Pancreas (tissue), 10 donors: ENCODE measurements at regions not wholly inside any gene's neighbourhood (a gene's known extent, or its start where the extent isn't known, plus 50 kb on each side); places are given as distances from the start of the nearest gene placed in this dataset.

Source experiments
- ATAC-seq, 4 donors: fragments of 200-7000 bp; cut with Tn5 transposase; one replicate each; pipeline versions ENCODE4 v1.8.0 to v1.9.1; 2020; ENCODE audit warnings: mild to moderate bottlenecking in 4 of 4, moderate library complexity in 4 of 4
- DNase-seq, 6 donors: peaks; one replicate each; pipeline ENCODE4 v3.0.0-alpha.2; 2020
- FAIRE-seq: peaks from 2 replicates; lab custom pipeline; 2012; peaks lifted over from hg19 to GRCh38; lab: Jason Lieb, UNC
- H3K27ac ChIP-seq, 4 donors: fragments of 200-600 bp; sonication (generic); 1 replicate in 3 of 4; 2 replicates in 1 of 4; pipeline versions ENCODE4 v1.5.0 to v1.8.0; 2020
- H3K27me3 ChIP-seq, 4 donors: fragments of 200-600 bp; one replicate each; pipeline ENCODE4 v1.8.0; 2021
- H3K36me3 ChIP-seq, 3 donors: fragments of 200-600 bp; sonication (generic) in 1 of 3; one replicate each; pipeline versions ENCODE4 v1.5.0 to v1.8.0; 2020 to 2021
- H3K4me1 ChIP-seq, 3 donors: fragments of 200-600 bp; one replicate each; pipeline ENCODE4 v1.8.0; 2021
- H3K4me3 ChIP-seq, 4 donors: fragments of 200-600 bp; sonication (generic) in 2 of 4; one replicate each; pipeline versions ENCODE4 v1.5.0 to v1.8.0; 2020 to 2021
- H3K9me3 ChIP-seq, 4 donors: fragments of 200-600 bp; one replicate each; pipeline ENCODE4 v1.8.0; 2021
- WGBS, 2 donors: extraction: QIAGEN DNeasy Blood & Tissue Kit; methylation state at CpG; one replicate each; pipeline ENCODE4 v1.1.7; 2013; 5-methylcytosine and 5-hydroxymethylcytosine counted together
- intact Hi-C, 3 donors: fragments of 100-400 bp; cut with DNase I; formaldehyde crosslinking; loops; one replicate each; pipeline versions ENCODE4 v1.11.1 to v1.14.2; 2022
- TF ChIP-seq, protein P1 (sequence below), 4 donors: fragments of 200-600 bp; sonication (generic) in 3 of 4; IDR thresholded peaks; one replicate each; pipeline versions ENCODE4 v1.5.0 to v1.8.0; 2021; ENCODE audit warnings: antibody characterized with exemption in 4 of 4
- donor health status: healthy with polysubstance abuse.
- donor health status: DM: no; HTN: no; CAD: no; lungs with moderate emphysema.
- donor health status: DM: no; HTN: no; CAD: no.
- donor health status: control.
- donor health status: control.
- donor health status: Bipolar disorder and iron deficiency.
- donor health status: DM: yes; HTN: yes; CAD: no.
- donor health status: DM: no; HTN: no; CAD: no.
- donor health status: DM: no; HTN: no; CAD: no.
- donor health status: DM: yes; HTN: yes; CAD: no.

DNA sequence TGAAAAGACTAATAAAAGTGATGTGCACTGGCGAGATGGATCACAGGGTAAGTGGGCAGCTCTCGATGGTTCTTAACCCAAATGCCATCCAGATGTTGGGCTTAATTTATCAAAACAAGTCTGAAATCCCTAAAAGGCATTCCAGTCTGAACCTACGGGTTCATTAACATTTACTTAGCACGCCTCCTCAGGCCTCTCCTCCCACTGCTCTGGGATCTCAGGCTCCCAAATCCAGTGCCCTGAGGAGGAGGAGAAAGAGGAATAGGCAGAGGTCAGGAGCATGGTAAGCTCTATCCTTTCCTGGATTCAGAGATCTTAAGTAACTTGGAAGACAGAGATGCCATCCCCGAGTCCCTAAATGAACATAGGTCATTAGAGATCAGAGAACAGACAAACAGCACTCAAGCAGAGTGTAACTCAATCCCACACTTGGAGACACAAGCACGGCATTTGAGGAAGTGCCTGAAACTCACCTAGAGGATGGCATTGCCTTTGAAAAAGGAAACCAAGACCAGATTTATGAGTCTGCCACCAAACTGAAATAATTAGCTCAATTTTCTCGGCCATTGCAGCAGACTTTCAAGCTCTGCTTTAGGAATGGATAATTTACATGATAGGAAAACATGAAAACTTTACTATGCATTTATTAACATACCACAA is 140.9 kb downstream of the CXCL12 start:
- Histone ChIP-seq H3K4me1 (peaks cover 0 to 8% (median 5%) of the 10 kb centered on the region in 3 donors), H3K9me3 (no peaks in the 10 kb centered on the region), H3K36me3 (no peaks in the 10 kb centered on the region), H3K27ac (no peak overlapping the region), H3K27me3 (no peaks in the 10 kb centered on the region), H3K4me3 (no peak overlapping the region)
- FAIRE-seq (no peak), DNase-seq (no peak), ATAC-seq (no peak)
- intact Hi-C loops: no loop called here
- WGBS, 2 donors: 91 to 97% methylated on average over 7 of the region's 7 CpGs
- TF ChIP-seq, protein P1, sequence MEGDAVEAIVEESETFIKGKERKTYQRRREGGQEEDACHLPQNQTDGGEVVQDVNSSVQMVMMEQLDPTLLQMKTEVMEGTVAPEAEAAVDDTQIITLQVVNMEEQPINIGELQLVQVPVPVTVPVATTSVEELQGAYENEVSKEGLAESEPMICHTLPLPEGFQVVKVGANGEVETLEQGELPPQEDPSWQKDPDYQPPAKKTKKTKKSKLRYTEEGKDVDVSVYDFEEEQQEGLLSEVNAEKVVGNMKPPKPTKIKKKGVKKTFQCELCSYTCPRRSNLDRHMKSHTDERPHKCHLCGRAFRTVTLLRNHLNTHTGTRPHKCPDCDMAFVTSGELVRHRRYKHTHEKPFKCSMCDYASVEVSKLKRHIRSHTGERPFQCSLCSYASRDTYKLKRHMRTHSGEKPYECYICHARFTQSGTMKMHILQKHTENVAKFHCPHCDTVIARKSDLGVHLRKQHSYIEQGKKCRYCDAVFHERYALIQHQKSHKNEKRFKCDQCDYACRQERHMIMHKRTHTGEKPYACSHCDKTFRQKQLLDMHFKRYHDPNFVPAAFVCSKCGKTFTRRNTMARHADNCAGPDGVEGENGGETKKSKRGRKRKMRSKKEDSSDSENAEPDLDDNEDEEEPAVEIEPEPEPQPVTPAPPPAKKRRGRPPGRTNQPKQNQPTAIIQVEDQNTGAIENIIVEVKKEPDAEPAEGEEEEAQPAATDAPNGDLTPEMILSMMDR (IDR thresholded peaks at IDR 0.05): no peak

DNA sequence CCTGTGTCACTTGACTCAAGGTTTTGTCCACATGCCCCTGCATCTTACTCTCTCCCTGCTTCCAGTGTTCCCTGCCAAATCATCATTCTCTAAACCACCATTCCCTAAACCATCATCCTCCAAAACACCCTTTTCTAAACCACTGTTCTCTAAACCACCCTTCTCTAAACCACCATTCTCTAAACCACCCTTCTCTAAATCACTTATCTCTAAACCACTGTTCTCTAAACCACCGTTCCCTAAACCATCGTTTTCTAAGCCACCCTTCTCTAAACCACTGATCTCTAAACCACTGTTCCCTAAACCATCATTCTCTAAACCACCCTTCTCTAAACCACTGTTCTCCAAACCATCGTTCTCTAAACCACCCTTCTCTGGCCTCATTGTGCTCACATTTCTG is 142.1 kb downstream of the CXCL12 start:
- WGBS, 2 donors: 89% methylated on average over 3 of the region's 3 CpGs

DNA sequence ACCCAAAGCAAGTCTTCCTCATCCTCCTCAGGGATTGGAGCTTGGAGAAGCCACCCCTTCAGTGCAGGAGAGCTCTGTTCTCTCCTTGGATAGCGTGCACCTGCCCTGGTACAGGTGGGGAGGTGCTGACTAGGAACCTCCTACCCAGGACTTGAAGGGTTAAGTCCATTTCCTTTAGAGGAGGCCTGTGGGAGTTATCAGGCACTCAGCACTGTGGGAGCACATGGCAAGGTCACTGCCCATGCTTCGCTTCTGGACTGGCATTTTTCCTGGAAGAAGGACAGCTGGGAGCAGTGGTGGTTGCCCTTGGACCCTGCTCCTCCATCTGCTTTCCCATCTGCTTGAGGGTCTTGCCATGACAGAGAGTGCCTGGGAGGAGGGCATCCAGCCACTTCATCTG is 142.8 kb downstream of the CXCL12 start:
- intact Hi-C loops: no loop called here

More for the DNA sequence above, 142.1 kb downstream of the CXCL12 start:
- DNase-seq: no peak
- H3K27ac ChIP-seq: no peak overlapping the region
- FAIRE-seq: no peak
- no peaks in the 10 kb centered on the region for H3K9me3 ChIP-seq
- H3K36me3 ChIP-seq: no peaks in the 10 kb centered on the region
- TF ChIP-seq, protein P1 (IDR thresholded peaks at IDR 0.05): no peak
- no peaks in the 10 kb centered on the region for H3K27me3 ChIP-seq
- peaks cover 0 to 8% (median 5%) of the 10 kb centered on the region in 3 donors for H3K4me1 ChIP-seq
- intact Hi-C loops: no loop called here
- no peak for ATAC-seq
- no peak overlapping the region for H3K4me3 ChIP-seq

DNA sequence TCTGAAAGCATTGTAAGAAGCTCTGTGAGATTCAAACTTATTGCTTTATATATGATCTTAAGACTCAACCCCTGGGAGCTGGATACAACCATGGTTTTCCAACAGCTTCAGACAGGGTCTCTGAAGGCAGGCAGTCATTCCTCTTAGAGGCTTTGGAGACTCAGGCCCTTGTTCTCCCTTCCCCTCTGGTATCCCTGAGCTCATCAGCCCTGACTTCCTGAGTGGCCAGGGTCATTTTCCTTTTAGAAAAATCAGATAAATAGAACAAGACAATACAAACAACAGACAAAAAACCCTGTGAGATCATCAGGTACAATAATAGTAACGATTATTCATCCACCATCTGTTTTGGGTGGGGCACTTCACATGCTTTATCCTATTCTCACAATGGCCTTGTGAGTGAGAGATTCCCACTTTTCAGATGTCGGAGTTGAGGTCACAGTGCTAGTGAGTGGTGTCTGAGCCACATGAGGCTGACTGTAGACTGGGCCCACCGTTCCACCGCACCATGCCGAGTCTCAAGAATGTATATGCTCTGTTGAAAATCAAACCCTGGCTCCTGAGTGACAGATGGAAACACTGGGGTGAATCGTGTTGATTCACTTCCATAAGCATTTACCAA is 144.2 kb downstream of the CXCL12 start:
- Histone ChIP-seq H3K4me1 (peaks cover 0 to 15% (median 5%) of the 10 kb centered on the region in 3 donors), H3K9me3 (no peaks in the 10 kb centered on the region), H3K27ac (no peak overlapping the region), H3K27me3 (no peaks in the 10 kb centered on the region), H3K4me3 (no peak overlapping the region), H3K36me3 (no peaks in the 10 kb centered on the region)
- ATAC-seq (no peak), DNase-seq (no peak), FAIRE-seq (no peak)
- TF ChIP-seq, protein P1 (IDR thresholded peaks at IDR 0.05): no peak
- intact Hi-C loops: no loop called here
- WGBS, 2 donors: 75 to 85% methylated on average over 6 of the region's 6 CpGs

More for the DNA sequence above, 142.8 kb downstream of the CXCL12 start:
- H3K27ac ChIP-seq: no peak overlapping the region
- TF ChIP-seq, protein P1 (IDR thresholded peaks at IDR 0.05): no peak
- FAIRE-seq: no peak
- DNase-seq: no peak
- no peaks in the 10 kb centered on the region for H3K36me3 ChIP-seq
- WGBS, 2 donors: 65 to 66% methylated on average over 2 of the region's 2 CpGs
- H3K4me3 ChIP-seq: no peak overlapping the region
- no peaks in the 10 kb centered on the region for H3K9me3 ChIP-seq
- peaks cover 0 to 12% (median 5%) of the 10 kb centered on the region in 3 donors for H3K4me1 ChIP-seq
- no peaks in the 10 kb centered on the region for H3K27me3 ChIP-seq
- ATAC-seq: peak; percentile 17 to 68 (median 46)

DNA sequence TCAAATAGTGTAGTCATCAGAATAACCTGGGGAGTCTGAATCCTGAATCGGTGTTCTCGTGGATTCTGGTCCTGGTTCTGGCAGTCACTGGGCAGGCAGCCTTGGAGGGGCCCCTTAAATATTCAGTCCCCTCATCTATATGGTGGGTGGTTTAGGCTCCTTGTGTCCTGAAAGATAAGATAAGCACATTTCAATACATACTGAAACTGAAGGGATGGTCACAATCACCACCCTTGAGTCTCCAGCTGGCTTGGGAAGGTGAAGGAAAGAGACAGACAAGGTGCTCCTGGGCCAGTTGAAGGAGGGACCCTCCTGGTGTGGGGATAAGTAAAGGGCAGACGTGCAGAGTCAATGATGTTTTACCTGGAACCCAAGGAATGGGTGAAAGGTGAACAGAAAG is 146.7 kb downstream of the CXCL12 start:
- Histone ChIP-seq H3K4me1 (peaks cover 0 to 15% (median 5%) of the 10 kb centered on the region in 3 donors), H3K36me3 (no peaks in the 10 kb centered on the region), H3K9me3 (no peaks in the 10 kb centered on the region), H3K4me3 (no peak overlapping the region), H3K27ac (no peak overlapping the region), H3K27me3 (no peaks in the 10 kb centered on the region)
- WGBS, 2 donors: 75 to 98% methylated on average over 3 of the region's 3 CpGs
- intact Hi-C loops: no loop called here
- no peak for ATAC-seq
- TF ChIP-seq, protein P1 (IDR thresholded peaks at IDR 0.05): no peak
- DNase-seq: no peak
- FAIRE-seq: no peak
